GM21367 (cell line): ENCODE measurements at regions not wholly inside any gene's neighbourhood (a gene's known extent, or its start where the extent isn't known, plus 50 kb on each side); places are given as distances from the start of the nearest gene placed in this dataset.
"Not testable (repeated sequence)": the region's sequence is repeated elsewhere in the genome, so short reads cannot be mapped to it uniquely, and the experiment has no call there.

Experiments used
- ATAC-seq: cut with Tn5 transposase; IDR thresholded peaks from one replicate; pipeline ENCODE4 v1.9.1; 2021; ENCODE audit not compliant: unreplicated experiment

GRCh38 chr16:66247516-66248481, 118.7 kb upstream of the CDH5 start:
- no peak for ATAC-seq

GRCh38 chr16:66245868-66246267, 120.6 kb upstream of the CDH5 start:
- ATAC-seq: no peak

GRCh38 chr16:66245072-66245471, 121.4 kb upstream of the CDH5 start:
- no peak for ATAC-seq

GRCh38 chr16:66242672-66243071, 123.8 kb upstream of the CDH5 start:
- ATAC-seq: no peak

GRCh38 chr16:66242206-66242605, 124.3 kb upstream of the CDH5 start:
- ATAC-seq: not testable (repeated sequence)

- no peak for ATAC-seq
These were observed 125.7 kb upstream of the CDH5 start for GRCh38 chr16:66240631-66241395.

- no peak for ATAC-seq
These were observed 126.4 kb upstream of the CDH5 start for GRCh38 chr16:66240088-66240487.

GRCh38 chr16:66238696-66239095, 127.8 kb upstream of the CDH5 start:
- no peak for ATAC-seq

GRCh38 chr16:66236301-66236700, 130.2 kb upstream of the CDH5 start:
- no peak for ATAC-seq

GRCh38 chr16:66231452-66232160, 134.9 kb upstream of the CDH5 start:
- ATAC-seq: no peak

GRCh38 chr16:66229651-66230050, 136.8 kb upstream of the CDH5 start:
- no peak for ATAC-seq

- no peak for ATAC-seq
These were observed 137.7 kb upstream of the CDH5 start for GRCh38 chr16:66228792-66229191.

- no peak for ATAC-seq
These were observed 138.5 kb upstream of the CDH5 start for GRCh38 chr16:66227766-66228530.

GRCh38 chr16:66226762-66227161, 139.7 kb upstream of the CDH5 start:
- no peak for ATAC-seq

- ATAC-seq: no peak
These were observed 140.8 kb upstream of the CDH5 start for GRCh38 chr16:66225696-66226095.

GRCh38 chr16:66224626-66225025, 141.9 kb upstream of the CDH5 start:
- no peak for ATAC-seq

GRCh38 chr16:66224186-66224585, 142.3 kb upstream of the CDH5 start:
- no peak for ATAC-seq

- no peak for ATAC-seq
These were observed 143.2 kb upstream of the CDH5 start for GRCh38 chr16:66223176-66223780.

GRCh38 chr16:66222756-66223155, 143.7 kb upstream of the CDH5 start:
- ATAC-seq: no peak

- ATAC-seq: no peak
These were observed 145.8 kb upstream of the CDH5 start for GRCh38 chr16:66220702-66221101.
